Gastroesophageal sphincter (tissue), 4 donors: ENCODE measurements at regions not wholly inside any gene's neighbourhood (a gene's known extent, or its start where the extent isn't known, plus 50 kb on each side); places are given as distances from the start of the nearest gene placed in this dataset.
"Not testable (repeated sequence)": the region's sequence is repeated elsewhere in the genome, so short reads cannot be mapped to it uniquely, and the experiment has no call there.

Experiments used
- ATAC-seq: fragments of 150-250 bp; one replicate; pipeline ENCODE4 v1.9.1; 2016; ENCODE audit warnings: mild to moderate bottlenecking, moderate library complexity
- H3K27ac ChIP-seq, 4 donors: fragments of 200-600 bp; sonication (generic) in 3 of 4; 1 replicate in 3 of 4; 2 replicates in 1 of 4; pipeline ENCODE4 v1.5.1; 2016 to 2019
- H3K27me3 ChIP-seq: fragments of 200-600 bp; sonication (generic); one replicate; pipeline ENCODE4 v1.5.1; 2019
- H3K36me3 ChIP-seq, 2 donors: fragments of 200-600 bp; sonication (generic); one replicate each; pipeline ENCODE4 v1.5.1; 2019; ENCODE audit warnings: control low read depth in 1 of 2
- H3K4me1 ChIP-seq, 3 donors: fragments of 200-600 bp; sonication (generic); 1 replicate in 2 of 3; 2 replicates in 1 of 3; pipeline ENCODE4 v1.5.1; 2016 to 2019; ENCODE audit warnings: control low read depth in 2 of 3
- H3K4me3 ChIP-seq, 2 donors: fragments of 200-600 bp; sonication (generic); one replicate each; pipeline ENCODE4 v1.5.1; 2019; ENCODE audit warnings: mild to moderate bottlenecking in 1 of 2, moderate library complexity in 1 of 2
- H3K9me3 ChIP-seq, 3 donors: fragments of 200-600 bp; sonication (generic); one replicate each; pipeline ENCODE4 v1.5.1; 2017 to 2019; ENCODE audit warnings: control low read depth in 2 of 3
- CTCF ChIP-seq, 4 experiments: fragments of 200-600 bp in 2 of 4; fragments of 450-650 bp in 2 of 4; sonication (generic) in 1 of 4; IDR thresholded peaks; one replicate each; pipeline ENCODE4 v1.5.1; 2017 to 2019; ENCODE audit warnings: antibody characterized with exemption in 4 of 4, mild to moderate bottlenecking in 2 of 4, moderate library complexity in 2 of 4
- EP300 ChIP-seq: sonication (generic); formaldehyde crosslinking; IDR thresholded peaks from one replicate; pipeline ENCODE4 v1.6.1; 2017; ENCODE audit warnings: antibody characterized with exemption, mild to moderate bottlenecking
- POLR2A ChIP-seq, 2 donors: fragments of 450-650 bp; IDR thresholded peaks; one replicate each; pipeline ENCODE4 v1.6.1; 2017; ENCODE audit warnings: antibody characterized with exemption in 2 of 2, mild to moderate bottlenecking in 2 of 2, moderate library complexity in 1 of 2
- POLR2AphosphoS5 ChIP-seq: sonication (generic); formaldehyde crosslinking; IDR thresholded peaks from one replicate; pipeline ENCODE4 v1.6.1; 2017; ENCODE audit warnings: antibody characterized with exemption
- WGBS, 2 donors: methylation state at CpG; one replicate each; pipeline ENCODE4 v1.1.5; 2018; ENCODE audit warnings: low coverage in 1 of 2; 5-methylcytosine and 5-hydroxymethylcytosine counted together

DNA sequence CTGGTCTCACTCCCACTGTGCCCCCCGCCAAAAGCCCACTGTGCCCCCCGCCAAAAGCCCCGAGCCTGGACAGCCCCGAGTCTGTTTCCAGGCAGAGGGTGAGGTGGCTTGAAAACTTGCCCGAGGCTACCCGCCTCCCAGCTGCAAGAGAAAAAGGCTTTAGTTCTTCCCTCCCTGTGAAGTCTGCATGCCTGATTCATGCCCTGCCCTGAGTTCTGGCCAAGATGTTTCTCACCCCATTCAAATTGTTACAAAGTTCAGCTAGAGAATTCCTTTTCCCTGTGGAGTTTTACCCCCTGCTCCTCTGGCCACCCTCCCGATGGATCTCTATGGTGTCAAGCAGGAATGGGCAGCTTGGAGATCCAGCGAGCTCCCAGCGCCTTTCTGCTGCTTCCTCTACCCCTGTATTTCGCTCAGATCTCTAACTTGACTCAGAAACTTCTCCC, 298.8 kb upstream of the MAP3K7 start:
- TF ChIP-seq CTCF (IDR thresholded peaks at IDR 0.05), result no peak
- TF ChIP-seq POLR2AphosphoS5, result no peak
- TF ChIP-seq POLR2A (IDR thresholded peaks at IDR 0.05), result no peak
- TF ChIP-seq EP300, result no peak
- Histone ChIP-seq H3K4me3 (no peak overlapping the region), H3K27ac (no peak overlapping the region), H3K36me3 (no peaks in the 10 kb centered on the region), H3K9me3 (peaks cover 0 to 9% (median 0%) of the 10 kb centered on the region in 3 donors), H3K27me3 (no peaks in the 10 kb centered on the region), H3K4me1 (no peaks in the 10 kb centered on the region)
- 76 to 93% methylated on average over 2 to 3 of the region's 10 CpGs for WGBS, 2 donors
- ATAC-seq, result no peak

DNA sequence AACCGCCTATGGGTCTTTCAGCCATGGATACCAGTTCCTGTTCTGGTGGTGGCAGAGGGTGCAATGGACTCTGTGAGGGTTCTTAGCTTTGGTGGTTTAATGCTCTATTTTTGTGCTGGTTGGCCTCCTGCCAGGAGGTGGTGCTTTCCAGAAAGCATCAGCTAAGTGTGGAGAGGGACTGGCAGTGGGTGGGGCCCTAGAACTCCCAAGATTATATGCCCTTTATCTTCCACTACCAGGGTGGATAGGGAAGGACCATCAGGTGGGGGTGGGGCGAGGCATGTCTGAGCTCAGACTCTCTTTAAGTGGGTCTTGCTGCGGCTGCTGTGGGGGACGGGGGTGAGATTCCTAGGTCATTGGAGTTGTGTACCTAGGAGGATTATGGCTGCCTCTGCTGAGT, 298.3 kb upstream of the MAP3K7 start:
- H3K4me3 ChIP-seq, H3K9me3 ChIP-seq, H3K27me3 ChIP-seq, H3K4me1 ChIP-seq, H3K36me3 ChIP-seq, ATAC-seq, H3K27ac ChIP-seq: not testable (repeated sequence)
- 100% methylated on average over 1 of the region's 4 CpGs; no CpG with 5 or more reads in 1 of the 2 donors for WGBS, 2 donors

GRCh38 chr6:90877616-90878015, 290.7 kb upstream of the MAP3K7 start:
- WGBS, 2 donors, result 75 to 77% methylated on average over 3 of the region's 3 CpGs
- Histone ChIP-seq H3K27ac (no peak overlapping the region), H3K36me3 (no peaks in the 10 kb centered on the region), H3K4me3 (no peak overlapping the region), H3K4me1 (no peaks in the 10 kb centered on the region), H3K9me3 (peaks cover 0 to 11% (median 0%) of the 10 kb centered on the region in 3 donors), H3K27me3 (no peaks in the 10 kb centered on the region)
- TF ChIP-seq POLR2AphosphoS5 (no peak), POLR2A (IDR thresholded peaks at IDR 0.05) (no peak), CTCF (IDR thresholded peaks at IDR 0.05) (no peak), EP300 (no peak)
- no peak for ATAC-seq

DNA sequence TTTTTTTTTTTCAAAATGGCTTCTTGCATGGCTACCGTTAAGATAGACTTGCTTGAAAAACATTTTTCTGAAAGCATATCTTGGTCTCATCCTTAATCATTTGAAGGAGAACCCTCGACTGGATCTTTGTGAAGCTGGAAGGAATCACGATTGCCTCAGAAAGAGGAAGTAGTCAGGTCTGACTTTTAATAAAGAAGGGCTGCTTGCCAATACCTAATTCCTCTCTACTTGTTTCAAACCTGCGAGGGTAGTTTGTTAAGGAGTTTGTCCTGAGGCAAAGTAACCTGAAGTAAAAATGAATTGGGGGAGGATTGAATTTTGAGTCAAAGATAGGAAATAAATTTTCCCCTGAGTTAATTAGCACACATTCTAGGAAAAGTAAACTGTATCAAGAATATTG, 288.1 kb upstream of the MAP3K7 start:
- Histone ChIP-seq H3K9me3 (peaks cover 0 to 11% (median 0%) of the 10 kb centered on the region in 3 donors), H3K4me1 (no peaks in the 10 kb centered on the region), H3K4me3 (no peak overlapping the region), H3K27ac (no peak overlapping the region), H3K36me3 (no peaks in the 10 kb centered on the region), H3K27me3 (no peaks in the 10 kb centered on the region)
- 46 to 57% methylated on average over 4 of the region's 4 CpGs for WGBS, 2 donors
- TF ChIP-seq POLR2AphosphoS5 (no peak), CTCF (IDR thresholded peaks at IDR 0.05) (no peak), POLR2A (IDR thresholded peaks at IDR 0.05) (no peak), EP300 (no peak)
- no peak for ATAC-seq

DNA sequence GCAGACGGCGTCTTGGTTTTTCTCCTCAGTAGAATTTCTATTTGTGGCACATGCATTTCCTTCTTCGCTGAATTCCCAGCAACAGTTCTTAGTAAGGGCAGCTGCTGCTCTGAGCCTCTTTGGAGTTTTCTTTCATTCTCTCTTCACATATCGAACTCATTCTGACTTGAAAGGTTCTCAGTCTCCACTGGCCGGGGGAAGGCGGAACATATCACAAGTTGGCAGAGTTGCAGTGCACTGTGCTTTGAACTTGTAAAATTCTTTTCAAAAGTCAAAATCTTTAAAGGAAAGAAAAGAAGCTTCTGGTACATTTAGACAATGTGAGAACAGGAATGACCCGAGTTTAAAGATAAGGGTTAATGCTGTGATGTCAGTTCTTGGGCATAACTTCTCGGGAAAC, 286.1 kb upstream of the MAP3K7 start:
- ATAC-seq, result no peak
- Histone ChIP-seq H3K4me1 (no peaks in the 10 kb centered on the region), H3K4me3 (no peak overlapping the region), H3K27ac (no peak overlapping the region), H3K36me3 (no peaks in the 10 kb centered on the region), H3K27me3 (no peaks in the 10 kb centered on the region), H3K9me3 (no peaks in the 10 kb centered on the region)
- TF ChIP-seq POLR2A (IDR thresholded peaks at IDR 0.05) (no peak), CTCF (IDR thresholded peaks at IDR 0.05) (no peak), EP300 (no peak), POLR2AphosphoS5 (no peak)
- WGBS, 2 donors, result 42 to 55% methylated on average over 2 to 6 of the region's 8 CpGs
